Left ventricle myocardium superior (tissue), 1 donor: ENCODE measurements at regions not wholly inside any gene's neighbourhood (a gene's known extent, or its start where the extent isn't known, plus 50 kb on each side); places are given as distances from the start of the nearest gene placed in this dataset.
"Not testable (repeated sequence)": the region's sequence is repeated elsewhere in the genome, so short reads cannot be mapped to it uniquely, and the experiment has no call there.

Source experiments
- ATAC-seq: fragments of 200-7000 bp; cut with Tn5 transposase; one replicate; pipeline ENCODE4 v1.9.1; 2020; ENCODE audit warnings: mild to moderate bottlenecking, moderate library complexity
- DNase-seq: peaks from one replicate; pipeline ENCODE4 v3.0.0-alpha.2; 2020
- intact Hi-C: fragments of 100-400 bp; cut with micrococcal nuclease; formaldehyde crosslinking; loops from one replicate; pipeline ENCODE4 v1.11.0; 2022
- donor health status: DM: no; HTN: yes; CAD: no; lungs with severe emphysema.

GRCh38 chr1:221869779-221870178, 127.9 kb upstream of the DUSP10 start:
- DNase-seq (no peak), ATAC-seq (no peak)
- intact Hi-C loops: no loop called here

- DNase-seq (no peak), ATAC-seq (no peak)
- intact Hi-C loops: no loop called here
These were observed 126.9 kb upstream of the DUSP10 start for GRCh38 chr1:221868593-221869303.

DNA sequence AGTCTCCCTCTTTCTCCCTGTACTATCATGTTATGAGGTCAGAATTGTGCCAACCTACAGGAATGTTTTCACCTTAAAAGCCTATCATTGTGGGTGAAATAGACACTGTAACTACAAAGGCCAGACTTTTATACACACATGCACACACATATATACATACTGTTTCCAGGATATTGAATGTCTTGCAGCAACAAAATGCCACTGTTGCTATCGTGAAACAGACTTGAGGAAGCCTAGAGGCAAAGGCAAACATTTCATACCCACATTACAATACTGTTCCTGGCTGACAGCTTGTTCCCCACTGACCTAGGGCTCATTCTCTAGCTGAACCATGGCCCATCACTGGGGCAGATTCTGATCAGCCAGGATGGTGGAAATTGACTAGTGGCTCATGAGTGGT, 125.1 kb upstream of the DUSP10 start:
- intact Hi-C loops: no loop called here
- ATAC-seq (no peak), DNase-seq (no peak)

- ATAC-seq (peak; percentile 75), DNase-seq (no peak)
- intact Hi-C loops: no loop called here
These were observed 123.9 kb upstream of the DUSP10 start for GRCh38 chr1:221865808-221866207.

DNA sequence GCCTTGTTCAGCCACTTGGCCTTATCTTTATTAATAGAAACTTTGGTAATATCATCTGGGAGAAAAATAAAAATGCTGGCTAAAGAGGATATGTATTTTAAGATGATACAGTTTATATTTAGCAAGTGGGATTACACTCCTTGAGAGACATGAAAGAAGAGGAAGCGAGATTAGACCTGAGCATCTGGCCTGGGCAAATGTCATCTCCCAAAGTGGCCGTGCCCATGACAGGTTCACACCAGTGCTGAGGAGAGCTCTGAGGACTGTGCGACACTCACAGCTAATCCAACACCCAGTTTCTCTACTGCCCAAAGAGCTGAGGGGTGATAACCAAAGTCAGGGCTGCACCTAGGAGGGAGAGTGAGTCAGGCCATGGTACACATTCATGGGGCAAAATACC, 121.7 kb upstream of the DUSP10 start:
- intact Hi-C loops: no loop called here
- ATAC-seq (no peak), DNase-seq (no peak)

DNA sequence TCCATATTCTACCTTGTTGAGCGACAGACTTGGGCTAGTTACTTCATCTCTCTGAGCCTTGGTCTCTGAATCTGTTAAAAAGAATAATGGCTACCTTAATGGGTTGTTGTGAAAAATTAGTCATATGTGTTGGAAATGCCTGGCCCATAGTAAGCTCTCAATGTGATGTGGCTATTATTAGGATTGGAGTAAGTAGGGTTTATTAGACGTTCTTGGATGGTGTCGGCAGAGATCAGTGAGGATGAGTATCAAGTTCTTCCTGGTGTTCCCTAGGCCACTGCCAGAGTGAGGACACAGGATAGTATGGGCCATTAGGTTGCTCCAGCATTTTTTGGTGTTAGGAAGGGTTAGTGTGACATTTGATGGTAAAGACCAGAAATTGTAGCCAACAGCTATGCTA, 121.1 kb upstream of the DUSP10 start:
- intact Hi-C loops: no loop called here
- ATAC-seq (no peak), DNase-seq (no peak)

GRCh38 chr1:221858818-221859611, 117.1 kb upstream of the DUSP10 start:
- DNase-seq (no peak), ATAC-seq (no peak)
- intact Hi-C loops: no loop called here

- DNase-seq, intact Hi-C loops, ATAC-seq: not testable (repeated sequence)
These were observed 115.2 kb upstream of the DUSP10 start for GRCh38 chr1:221857094-221857444.

- no peak for DNase-seq
- intact Hi-C loops: no loop called here
- no peak for ATAC-seq
These were observed 114.6 kb upstream of the DUSP10 start for GRCh38 chr1:221856228-221857093.

DNA sequence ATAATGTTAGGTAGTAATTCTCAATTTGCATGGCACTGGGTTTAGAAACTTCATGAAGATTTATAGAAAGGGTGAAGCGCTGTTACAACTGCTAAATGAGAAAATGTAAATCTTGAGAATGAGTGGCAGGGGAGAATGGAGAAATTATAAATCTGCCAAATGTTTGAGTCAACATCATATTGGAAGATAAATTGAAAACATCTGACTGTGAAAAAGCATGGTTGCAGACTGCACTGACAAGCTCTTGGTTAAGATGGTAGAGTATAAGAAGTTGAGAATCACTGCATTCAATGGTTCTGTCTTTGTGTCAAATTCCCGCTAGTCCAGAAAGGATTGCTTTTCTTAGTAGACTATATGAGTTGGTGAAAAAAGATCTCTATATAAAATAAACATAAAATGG, 113.3 kb upstream of the DUSP10 start:
- DNase-seq: no peak
- intact Hi-C loops: no loop called here
- no peak for ATAC-seq

DNA sequence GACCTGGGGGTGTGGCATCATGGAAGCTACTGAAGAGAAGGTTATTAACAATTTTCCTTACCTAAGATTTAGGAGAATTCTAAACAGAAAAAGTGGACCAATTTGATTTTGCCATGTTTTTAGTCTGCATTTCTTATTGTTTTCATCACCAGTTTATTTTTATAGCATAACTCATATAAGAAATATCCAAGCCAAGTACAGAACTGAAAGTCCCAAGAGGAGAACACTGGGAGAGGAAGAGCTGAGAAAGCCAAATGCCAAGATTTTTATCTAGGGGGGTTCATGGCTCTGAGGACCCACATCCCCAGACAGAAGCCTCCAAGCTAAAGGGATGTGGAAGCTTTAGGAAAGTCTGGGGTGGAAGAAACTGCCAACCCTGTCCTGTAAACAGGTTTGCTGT, 109.4 kb upstream of the DUSP10 start:
- ATAC-seq: no peak
- intact Hi-C loops: no loop called here
- DNase-seq: no peak

GRCh38 chr1:221850470-221851187, 108.7 kb upstream of the DUSP10 start:
- DNase-seq (no peak), ATAC-seq (no peak)
- intact Hi-C loops: no loop called here

- DNase-seq: no peak
- intact Hi-C loops: no loop called here
- no peak for ATAC-seq
These were observed 108.0 kb upstream of the DUSP10 start for GRCh38 chr1:221849897-221850296.

GRCh38 chr1:221849110-221849509, 107.2 kb upstream of the DUSP10 start:
- ATAC-seq: no peak
- intact Hi-C loops: no loop called here
- no peak for DNase-seq

DNA sequence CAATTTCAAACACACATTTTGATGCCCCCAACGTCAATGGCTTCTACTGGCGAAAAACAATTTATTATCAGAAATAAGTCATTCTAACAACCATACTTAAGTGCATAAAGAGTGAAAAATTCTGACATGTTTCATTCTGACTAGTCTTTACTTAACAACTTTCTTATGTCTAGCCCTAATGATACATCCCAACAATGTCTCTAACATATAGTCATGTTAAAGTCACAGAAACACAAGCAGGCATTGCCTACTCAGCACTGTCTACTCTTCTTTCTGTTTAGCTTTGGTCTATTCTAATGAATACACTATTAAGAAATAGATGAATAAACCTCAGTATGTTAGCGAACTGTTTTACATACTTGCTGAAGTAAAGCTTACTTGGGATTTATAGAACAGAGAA, 105.8 kb upstream of the DUSP10 start:
- intact Hi-C loops: no loop called here
- ATAC-seq (no peak), DNase-seq (no peak)

- no peak for ATAC-seq
- no peak for DNase-seq
- intact Hi-C loops: no loop called here
These were observed 103.9 kb upstream of the DUSP10 start for GRCh38 chr1:221845650-221846371.

DNA sequence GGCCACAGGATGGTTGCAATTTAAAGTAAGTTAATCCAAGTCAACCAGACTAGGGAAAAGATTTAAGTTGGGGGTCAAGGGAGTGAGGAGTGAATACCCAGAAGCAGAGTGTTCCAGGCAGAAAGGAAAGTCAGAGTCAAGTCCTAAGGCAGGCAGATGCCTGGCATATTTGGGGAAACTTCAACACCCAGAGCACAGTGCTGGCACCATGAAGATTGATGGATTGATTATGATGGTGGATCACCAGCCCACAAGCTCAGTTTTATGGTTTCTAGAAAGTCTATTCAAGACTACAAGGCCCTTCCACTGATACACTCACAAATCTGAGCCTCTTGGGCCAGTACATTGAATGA, 100.1 kb upstream of the DUSP10 start:
- no peak for ATAC-seq
- no peak for DNase-seq
- intact Hi-C loops: no loop called here

DNA sequence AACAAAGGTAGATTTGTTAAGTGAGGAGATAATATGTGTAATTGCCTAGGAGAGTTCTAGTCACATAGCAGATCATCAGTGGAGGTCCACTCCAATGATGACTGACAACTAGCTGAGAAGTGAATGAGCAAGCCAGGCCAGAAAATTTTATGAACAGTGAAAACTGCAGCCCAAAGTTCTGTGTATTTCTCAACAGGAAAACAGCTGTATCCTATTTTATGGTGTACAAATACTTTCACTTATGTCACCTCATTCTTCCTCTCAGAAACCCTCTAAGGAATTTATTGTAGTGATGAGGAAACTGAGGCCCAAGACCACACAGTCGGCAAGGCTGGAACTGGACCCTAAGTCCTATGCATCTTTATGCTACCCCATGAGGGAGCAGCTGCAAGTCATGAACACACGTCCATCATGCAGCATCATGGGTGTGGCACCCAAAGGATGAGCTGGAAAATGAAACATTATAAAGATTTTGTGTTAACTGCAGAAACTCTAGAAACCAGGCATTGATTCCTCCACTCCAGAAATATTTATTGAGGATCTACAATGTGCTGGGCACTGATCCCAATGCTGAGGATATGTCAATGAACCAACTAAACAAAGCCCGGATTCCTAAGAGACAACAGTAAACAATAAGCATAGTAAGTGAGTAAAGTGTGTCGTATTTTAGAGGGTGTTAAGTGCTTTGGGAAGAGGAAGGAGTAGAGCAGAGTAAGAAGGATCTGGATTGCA, 99.5 kb upstream of the DUSP10 start:
- ATAC-seq: peak; percentile 63
- no peak for DNase-seq
- intact Hi-C loops: no loop called here
